ENCODE measurements at regions not wholly inside any gene's neighbourhood (a gene's known extent, or its start where the extent isn't known, plus 50 kb on each side); places are given as distances from the start of the nearest gene placed in this dataset.
"Not testable (repeated sequence)": the region's sequence is repeated elsewhere in the genome, so short reads cannot be mapped to it uniquely, and the experiment has no call there.

DNA sequence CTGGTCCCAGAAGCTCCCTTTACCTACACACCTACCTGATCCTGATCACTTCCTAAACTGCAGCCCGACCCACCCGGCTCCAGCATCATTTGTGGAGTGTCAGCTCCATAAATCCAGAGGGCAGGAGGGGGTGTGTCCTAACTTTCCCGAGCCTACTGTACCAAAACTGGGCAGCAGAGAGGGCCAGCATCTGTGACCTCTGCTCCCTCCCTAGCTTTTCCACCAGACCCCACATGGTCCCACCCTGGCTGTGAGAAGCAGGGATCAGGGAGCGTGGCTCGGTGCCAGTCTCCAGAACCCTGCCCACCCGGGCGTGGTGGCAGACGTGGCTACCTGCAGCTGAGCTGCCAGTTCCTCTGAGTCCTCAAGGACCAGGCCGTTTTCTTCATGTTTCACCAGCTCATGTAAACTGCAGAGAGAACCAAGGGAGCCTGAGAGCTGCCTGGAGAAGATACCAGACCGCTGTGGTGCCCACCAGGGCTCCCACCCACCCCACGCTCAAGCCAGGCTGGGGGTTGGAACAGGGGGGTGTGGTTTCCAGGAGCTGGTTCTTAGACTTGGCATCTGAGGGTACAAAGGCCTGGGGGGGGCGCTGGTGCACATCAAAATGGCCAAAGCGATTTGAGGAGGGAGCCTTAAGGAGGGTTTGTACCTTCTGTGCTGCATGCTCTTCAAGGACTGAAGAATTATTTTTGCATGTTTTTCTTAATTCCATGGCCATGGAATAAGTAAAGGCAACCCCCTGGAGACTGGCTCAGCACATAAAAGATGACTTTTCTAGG, 76.7 kb upstream of the DRD5 start:
- no peak for FAIRE-seq

DNA sequence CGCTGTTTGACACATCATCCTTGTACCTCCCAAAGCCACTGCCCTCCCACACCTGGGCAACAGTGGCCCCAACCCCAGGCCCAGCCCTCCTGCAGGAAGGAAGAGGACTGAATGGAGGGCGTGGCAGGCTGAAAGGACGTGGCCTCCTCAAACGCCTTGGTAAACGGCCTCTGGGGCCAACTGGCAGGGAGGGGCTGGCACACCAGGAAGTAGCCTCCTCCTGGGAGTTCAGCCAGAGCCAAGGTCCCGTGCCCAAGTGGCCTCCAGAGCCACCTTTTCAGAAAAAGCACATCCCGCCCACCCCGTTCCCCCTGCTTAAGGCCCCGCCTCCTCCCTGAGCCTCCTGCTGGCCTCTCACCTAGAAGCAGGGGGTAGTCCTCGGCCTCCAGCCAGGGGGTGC, 74.2 kb upstream of the DRD5 start:
- not testable (repeated sequence) for FAIRE-seq

GRCh38 chr4:9707936-9708335, 73.5 kb upstream of the DRD5 start:
- not testable (repeated sequence) for FAIRE-seq

DNA sequence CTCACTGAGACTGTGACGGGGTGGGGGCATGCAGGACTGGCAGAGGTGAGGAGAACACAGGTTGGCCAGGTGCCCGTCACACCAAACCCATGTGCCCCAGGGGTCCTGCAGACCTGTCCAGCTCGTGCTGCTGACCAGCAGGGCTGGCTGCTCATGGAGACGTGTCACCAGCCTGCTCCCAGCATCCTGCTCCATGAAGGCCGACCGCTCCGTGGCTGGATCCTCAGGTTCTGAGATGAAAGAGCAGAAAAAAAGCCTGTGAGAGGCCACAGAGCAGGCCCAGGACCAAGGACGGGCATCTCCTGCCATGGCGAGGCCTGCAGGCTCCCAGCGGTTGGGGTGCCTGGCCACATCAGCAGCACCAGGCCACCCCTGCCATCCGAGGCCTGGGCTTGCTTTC, 71.7 kb upstream of the DRD5 start:
- no peak for FAIRE-seq

DNA sequence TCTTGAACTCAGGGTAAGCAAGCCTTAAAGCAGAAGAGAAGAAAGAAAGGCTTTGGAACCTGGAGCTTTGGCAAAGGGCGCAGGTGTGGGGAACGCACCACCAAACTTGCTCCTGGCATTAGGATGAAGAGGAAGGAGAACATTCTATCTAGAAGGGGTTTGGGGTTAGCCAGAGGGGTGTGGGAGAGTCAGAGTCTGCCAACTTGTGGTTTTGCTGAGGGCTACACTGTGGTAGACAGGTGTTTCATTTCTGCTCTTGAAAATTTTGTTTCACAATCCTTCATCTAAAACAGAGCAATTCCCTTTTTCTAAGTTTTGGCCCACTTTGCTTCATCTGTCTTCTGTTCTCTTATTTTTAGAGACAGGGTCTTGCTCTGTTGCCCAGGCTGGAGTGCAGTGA, 66.2 kb upstream of the DRD5 start:
- FAIRE-seq = not testable (repeated sequence)

GRCh38 chr4:9716093-9716492, 65.3 kb upstream of the DRD5 start:
- no peak for FAIRE-seq

DNA sequence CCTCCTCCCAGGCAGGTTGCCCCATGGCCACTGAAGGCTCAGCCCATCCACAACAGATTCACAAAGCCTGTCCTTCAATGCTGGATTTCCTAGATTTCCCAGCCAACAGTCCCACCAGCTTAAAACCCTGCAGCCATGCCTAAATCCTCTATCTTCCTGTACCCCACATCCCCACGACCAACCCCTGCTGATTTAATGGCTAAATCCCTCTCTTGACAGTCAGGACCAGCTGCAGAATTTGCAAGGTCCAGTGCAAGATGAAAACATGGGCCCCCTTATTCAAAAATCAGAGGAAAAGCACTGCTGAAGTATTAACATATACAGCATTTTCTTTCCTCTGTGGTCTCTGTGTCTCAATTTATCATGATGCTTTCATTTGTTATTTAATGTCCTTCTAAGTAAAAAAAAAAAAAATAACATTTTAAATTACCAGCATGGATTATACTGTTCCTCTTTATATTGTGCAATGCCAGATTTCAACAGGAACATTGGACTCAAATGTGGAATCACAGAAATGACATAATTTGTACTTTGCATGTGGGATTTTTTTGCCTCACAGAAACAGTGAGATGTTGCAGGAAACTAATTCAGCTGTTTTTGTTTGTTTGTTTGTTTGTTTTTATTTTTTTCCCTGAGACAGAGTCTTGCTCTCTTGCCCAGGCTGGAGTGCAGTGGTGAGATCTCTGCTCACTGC, 63.0 kb upstream of the DRD5 start:
- not testable (repeated sequence) for FAIRE-seq

DNA sequence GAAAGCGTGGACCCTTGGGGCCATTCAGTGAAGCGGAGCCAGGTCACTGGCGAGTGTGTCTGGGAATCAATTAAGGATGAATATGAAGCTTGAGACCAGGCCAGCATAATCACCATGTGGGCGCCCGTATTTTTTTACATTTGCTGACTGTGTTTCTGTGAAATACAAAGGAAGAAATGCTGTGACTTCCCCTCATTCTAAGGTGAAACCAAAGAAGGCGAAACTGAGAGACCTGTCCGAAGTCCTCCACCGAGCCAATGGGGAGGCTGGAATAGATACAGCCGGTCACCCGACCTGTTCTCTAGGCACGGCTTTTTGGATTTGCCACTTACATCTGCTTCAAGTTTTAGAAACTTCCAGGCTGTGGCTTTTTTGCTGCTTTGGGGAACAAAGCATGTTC, 59.3 kb upstream of the DRD5 start:
- not testable (repeated sequence) for FAIRE-seq
